GM18499 (cell line): ENCODE measurements at regions not wholly inside any gene's neighbourhood (a gene's known extent, or its start where the extent isn't known, plus 50 kb on each side); places are given as distances from the start of the nearest gene placed in this dataset.
"Not testable (repeated sequence)": the region's sequence is repeated elsewhere in the genome, so short reads cannot be mapped to it uniquely, and the experiment has no call there.

ENCODE experiments used
- ATAC-seq: cut with Tn5 transposase; IDR thresholded peaks from one replicate; pipeline ENCODE4 v1.9.1; 2021; ENCODE audit warnings: moderate number of reproducible peaks; ENCODE audit not compliant: insufficient read depth, unreplicated experiment

GRCh38 chr7:125336326-125336725, 406.7 kb upstream of the POT1 start:
- ATAC-seq: no peak

GRCh38 chr7:125326666-125327255, 397.1 kb upstream of the POT1 start:
- ATAC-seq: no peak

DNA sequence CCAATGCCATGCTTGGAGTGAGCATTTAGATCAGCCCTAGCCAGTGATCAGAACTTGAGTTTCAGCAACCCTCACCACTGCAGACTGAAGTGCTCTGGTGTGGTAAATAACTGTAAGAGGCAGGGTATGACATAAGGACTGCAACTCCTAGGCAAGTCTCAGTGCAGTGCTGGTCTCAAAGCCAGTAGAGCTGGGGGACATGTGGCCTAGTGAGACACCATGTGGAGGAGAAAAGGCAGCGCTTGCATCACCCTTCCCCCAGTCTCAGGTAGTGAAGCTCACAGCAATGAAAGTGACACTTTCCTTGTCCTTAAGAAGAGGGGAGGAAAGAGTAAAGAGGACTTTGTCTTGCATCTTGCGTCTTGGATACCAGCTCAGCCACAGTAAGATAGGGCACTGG, 386.8 kb upstream of the POT1 start:
- no peak for ATAC-seq

DNA sequence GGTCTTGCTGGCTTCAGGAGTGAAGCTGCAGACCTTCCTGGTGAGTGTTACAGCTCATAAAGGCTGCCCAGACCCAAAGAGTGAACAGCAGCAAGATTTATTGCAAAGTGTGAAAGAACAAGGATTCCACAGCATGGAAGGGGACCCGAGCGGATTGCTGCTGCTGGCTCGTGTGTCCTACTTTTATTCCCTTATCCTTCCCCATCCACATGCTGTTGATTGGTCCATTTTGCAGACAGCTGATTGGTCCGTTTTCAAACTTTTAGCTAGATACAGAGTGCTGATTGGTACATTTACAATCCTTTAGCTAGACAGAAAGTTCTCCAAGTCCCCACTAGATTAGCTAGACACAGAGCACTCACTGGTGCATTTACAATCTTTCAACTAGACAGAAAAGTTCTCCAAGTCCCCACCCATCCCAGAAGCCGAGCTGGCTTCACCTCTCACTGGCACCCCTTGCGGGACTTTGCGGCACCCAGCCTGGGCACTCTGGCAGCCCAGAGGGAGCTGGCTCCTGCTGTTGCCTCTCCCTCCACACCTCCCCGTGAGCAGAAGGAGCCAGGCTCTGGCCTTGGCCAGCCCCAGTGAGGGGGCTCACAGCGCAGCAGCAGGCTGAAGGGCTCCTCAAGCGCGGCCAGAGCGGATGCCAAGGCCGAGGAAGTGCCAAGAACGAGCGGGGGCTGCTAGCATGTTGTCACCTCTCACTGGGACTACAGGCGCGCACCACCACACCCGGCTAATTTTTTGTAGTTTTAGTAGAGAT, 369.6 kb upstream of the POT1 start:
- no peak for ATAC-seq

DNA sequence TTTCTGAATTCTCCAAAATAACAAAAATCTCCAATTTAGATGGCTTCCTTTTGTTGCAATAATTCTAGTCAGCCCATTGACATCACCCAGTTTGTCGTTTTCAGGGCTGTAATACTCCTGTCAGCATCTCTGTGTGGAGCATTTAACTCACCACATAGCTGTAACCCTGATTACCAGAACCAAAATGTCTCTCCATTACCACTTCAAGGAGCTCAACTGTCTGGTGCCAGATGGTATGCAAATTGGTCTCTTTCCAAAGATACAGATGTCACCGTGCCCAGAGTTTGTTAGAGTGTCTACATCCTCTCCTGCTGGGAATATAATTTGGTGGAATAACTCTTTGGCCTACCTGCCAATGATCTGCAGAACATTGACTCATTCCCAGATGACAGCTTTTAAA, 350.3 kb upstream of the POT1 start:
- ATAC-seq: no peak

DNA sequence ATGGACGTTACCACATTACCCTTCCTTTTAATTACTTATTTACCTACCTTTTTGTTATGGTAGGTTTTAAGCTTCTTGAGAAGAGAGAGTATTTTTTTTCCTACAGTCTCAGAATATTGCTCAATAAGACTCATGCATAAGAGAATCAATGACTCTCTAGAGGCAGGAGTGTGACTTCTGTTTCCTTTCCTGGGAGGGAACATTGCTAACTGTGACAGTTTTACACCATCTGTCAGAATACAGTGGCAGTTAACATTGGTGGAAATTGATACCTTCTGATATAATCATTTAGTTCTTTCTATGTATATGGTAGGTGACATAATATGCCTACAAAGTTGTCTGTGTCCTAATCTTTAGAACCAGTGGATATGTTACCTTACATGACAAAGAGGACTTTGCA, 348.7 kb upstream of the POT1 start:
- ATAC-seq: no peak

- ATAC-seq: not testable (repeated sequence)
Observed at GRCh38 chr7:125274742-125275141, 345.1 kb upstream of the POT1 start.

- ATAC-seq: not testable (repeated sequence)
Observed at GRCh38 chr7:125264174-125264856, 334.7 kb upstream of the POT1 start.

DNA sequence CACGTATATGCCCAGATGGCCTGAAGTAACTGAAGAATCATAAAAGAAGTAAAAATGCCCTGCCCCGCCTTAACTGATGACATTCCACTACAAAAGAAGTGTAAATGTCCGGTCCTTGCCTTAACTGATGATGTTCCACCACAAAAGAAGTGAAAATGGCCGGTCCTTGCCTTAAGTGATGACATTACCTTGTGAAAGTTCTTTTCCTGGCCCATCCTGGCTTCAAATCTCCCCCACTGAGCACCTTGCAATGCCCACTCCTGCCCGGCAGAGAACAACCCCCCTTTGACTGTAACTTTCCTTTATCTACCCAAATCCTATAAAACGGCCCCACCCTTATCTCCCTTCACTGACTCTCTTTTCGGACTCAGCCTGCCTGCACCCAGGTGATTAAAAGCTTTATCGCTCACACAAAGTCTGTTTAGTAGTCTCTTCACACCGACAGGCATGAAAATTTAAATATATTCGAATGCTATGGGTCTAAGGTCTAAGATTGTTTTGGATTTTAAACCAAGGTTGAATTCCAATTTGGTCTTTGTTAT, 329.3 kb upstream of the POT1 start:
- ATAC-seq: not testable (repeated sequence)

- no peak for ATAC-seq
Observed at GRCh38 chr7:125257617-125258016, 328.0 kb upstream of the POT1 start.

- ATAC-seq: no peak
Observed at GRCh38 chr7:125256446-125256845, 326.8 kb upstream of the POT1 start.

DNA sequence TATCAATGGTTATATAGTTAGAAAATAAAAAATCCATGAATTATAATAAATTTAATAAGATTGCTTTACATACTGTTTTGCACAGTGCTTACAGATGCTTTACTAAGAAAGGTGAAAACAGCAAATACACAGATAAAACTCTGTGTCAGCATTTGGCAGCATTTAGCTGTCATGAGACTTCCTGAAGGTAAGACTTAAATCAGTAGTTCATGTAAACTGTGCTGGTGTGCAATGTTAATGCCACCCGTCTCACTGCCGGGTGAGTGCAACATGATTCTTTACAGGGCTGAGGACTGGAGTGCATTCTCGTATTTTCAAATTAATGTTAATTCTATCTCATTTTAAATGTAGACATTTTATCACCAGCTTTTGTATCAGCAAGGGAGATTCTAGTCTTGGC, 326.2 kb upstream of the POT1 start:
- no peak for ATAC-seq

DNA sequence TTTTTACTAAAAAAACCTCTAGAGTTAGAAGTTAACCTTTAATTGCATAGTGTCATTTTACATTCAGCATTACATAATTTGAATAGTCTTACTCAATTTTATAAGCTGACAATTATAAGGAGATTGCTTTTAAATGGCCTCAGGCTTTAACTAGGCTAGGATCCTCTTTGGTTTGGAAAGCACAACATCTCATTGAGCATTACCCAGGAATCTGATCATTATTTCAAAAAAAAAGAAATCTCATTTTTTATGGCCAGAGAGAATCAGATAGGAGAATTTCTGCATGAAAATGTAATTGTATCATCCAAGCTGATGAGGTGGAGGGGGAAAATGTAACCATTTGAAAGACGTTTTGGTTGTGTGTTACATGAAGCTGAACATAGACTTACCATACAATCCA, 324.9 kb upstream of the POT1 start:
- ATAC-seq: no peak

DNA sequence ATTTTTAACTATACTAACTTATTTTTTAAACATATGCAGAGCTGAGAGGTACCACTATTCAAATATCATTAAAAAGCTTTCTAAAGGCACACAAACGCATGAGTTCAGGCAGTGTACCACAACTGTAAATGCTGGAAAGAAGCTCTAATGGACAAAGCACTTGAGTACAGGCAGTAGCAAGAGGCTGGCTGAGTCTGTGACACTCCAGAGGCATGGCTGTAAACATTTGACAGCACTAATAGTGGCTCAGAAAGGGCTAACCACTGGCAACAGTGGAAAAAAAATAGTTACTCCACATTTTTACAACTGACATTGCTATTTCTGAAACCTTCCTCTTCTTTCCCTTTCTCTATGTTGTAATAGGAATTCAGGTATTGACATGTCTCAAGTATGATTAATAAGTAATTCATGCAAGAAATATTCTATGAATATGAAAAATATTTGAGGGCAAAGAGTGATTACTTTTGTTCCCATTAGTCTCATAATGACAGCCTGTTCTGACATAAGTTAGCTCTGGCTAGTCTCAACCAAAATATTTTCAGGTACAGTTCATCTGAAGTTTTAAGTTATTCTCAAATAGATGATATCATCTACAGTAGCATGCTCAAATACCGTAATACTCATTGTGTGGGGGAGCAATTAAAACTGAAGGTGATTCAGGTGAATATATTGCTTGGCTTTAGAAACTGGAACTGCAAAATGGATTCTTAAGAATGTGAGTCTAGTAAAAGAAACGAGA, 324.0 kb upstream of the POT1 start:
- ATAC-seq: no peak

- ATAC-seq: no peak
Observed at GRCh38 chr7:125247514-125248098, 318.0 kb upstream of the POT1 start.

- ATAC-seq: no peak
Observed at GRCh38 chr7:125246706-125247105, 317.1 kb upstream of the POT1 start.

- ATAC-seq: peak; percentile 57
Observed at GRCh38 chr7:125241548-125241947, 311.9 kb upstream of the POT1 start.

GRCh38 chr7:125222596-125222995, 293.0 kb upstream of the POT1 start:
- no peak for ATAC-seq

DNA sequence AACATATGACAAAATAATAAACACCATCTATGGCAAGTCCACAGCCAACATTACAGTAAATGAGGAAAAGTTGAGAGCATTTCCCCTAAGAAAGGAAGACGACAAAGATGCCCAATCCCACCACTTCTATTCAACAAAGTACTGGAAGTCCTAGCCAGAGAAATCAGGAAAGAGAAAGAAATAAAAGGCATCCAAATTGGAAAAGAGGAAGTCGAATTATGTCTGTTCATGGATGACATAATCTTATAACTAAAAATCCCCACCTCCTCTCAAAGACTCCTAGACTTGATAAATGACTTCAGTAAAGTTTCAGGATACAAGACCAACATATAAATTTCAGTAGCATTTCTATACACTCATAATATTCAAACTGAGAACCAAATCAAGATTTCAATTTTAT, 288.5 kb upstream of the POT1 start:
- ATAC-seq: no peak

- no peak for ATAC-seq
Observed at GRCh38 chr7:125201002-125201401, 271.4 kb upstream of the POT1 start.
